GM19467 (cell line): ENCODE measurements at regions not wholly inside any gene's neighbourhood (a gene's known extent, or its start where the extent isn't known, plus 50 kb on each side); places are given as distances from the start of the nearest gene placed in this dataset.
"Not testable (repeated sequence)": the region's sequence is repeated elsewhere in the genome, so short reads cannot be mapped to it uniquely, and the experiment has no call there.

Experiments used
- ATAC-seq: cut with Tn5 transposase; IDR thresholded peaks from one replicate; pipeline ENCODE4 v1.9.1; 2021; ENCODE audit warnings: mild to moderate bottlenecking, moderate library complexity; ENCODE audit not compliant: unreplicated experiment

DNA sequence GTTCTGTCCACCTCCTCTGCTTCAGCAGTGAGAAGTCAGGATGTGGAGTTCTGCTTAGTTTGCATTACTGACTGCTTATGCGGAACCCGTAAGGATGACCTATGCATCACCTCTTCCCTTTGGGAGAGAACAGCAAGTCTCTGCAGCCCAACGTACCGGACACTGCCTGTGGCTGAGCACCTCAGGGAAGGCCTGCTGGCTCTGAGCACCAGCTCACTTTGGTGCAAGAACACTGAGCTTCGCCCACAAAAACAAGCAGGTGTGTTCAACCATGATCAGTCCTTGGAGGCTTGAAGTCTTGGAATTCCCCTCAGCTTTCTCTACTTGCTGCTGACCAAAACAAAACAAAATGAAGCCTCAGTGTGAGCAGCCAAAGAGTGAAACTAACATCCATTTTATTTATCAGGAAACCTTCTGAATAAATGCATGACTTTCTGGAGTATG is 52.7 kb upstream of the NCK2 start:
- no peak for ATAC-seq

GRCh38 chr2:105690566-105690965 is 54.1 kb upstream of the NCK2 start:
- ATAC-seq = no peak

- ATAC-seq = no peak
Observed at GRCh38 chr2:105689484-105689883, 55.2 kb upstream of the NCK2 start.

DNA sequence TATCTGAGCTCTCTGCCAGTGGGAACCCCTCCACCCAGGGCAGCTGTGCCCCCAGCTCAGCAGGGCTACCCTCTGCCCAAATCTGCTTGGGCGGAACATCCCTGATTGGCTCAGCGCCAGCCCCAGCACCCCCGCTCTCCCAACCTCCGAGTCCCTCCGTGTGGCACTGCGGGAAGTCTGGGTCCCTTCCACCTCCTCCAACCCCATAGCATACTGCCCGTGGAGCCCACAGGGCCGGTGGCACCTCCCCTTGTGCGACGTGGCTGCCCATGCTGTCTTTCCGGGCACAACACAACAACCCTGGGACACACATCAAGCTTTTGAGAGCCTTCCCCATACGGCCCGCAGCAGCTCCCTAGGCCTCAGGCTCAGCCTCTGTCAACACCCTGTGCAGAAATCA is 55.8 kb upstream of the NCK2 start:
- ATAC-seq = no peak

- no peak for ATAC-seq
Observed at GRCh38 chr2:105686588-105686987, 58.1 kb upstream of the NCK2 start.

DNA sequence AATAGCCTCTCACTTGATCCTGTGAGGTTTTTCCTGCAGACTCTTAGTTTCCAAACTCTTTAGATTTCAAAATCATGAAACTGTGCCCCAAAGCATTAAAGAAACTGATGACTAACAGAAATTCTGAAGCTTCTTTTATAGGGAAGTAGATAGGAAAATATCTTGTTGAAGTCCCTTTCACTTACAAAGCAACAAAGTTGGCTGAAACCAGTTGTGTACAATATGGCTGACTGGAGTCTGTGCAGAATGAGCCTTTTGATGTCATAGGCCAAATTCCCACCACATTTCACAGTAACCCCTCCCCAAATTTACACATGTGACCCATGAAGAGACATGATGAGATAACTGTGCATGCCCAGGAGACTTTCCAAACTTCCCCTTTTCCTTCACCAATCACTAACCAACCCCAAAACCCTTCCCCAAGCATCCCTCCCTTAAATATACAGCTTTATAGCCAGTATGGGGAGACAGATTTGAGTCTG is 61.7 kb upstream of the NCK2 start:
- no peak for ATAC-seq

GRCh38 chr2:105682401-105682800 is 62.3 kb upstream of the NCK2 start:
- no peak for ATAC-seq

DNA sequence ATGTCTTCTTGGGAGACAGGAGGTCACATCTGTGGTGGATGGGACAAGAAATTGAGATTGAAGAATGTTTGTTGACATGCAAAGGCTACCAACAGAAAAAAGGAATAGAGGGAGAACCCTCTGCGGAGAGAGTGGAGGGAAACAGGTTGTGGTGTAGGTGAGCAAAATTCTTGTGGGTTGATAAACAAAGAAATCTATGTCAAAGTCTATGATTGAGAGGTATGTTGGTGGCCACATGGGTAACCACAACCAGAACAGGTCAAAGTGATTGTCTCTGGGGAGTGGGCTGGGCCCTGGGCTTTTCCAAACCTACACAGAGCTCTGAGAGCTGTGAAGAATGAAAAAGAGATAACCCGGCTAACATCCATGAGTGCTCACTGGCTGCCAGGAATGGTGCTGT is 62.8 kb upstream of the NCK2 start:
- ATAC-seq = no peak

DNA sequence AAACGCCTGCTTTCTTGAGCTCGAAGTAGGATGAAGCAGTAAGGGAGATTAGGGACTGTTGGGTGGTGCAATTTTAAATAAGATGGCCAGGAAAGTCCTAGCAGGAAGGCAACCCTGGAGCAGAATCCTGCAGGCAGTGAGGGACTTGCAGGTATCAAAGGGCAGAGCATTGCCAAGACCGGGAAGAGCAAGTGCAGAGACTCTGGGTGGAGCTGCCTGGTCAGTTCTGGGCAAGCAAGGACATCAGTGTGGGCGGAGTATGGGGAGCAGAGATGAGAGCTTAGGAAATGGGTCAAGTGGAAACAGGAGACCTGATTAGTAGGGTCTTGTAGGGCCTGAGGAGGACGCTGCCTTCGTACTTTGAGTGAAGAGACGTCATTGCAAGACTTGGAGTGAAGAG is 64.4 kb upstream of the NCK2 start:
- no peak for ATAC-seq

DNA sequence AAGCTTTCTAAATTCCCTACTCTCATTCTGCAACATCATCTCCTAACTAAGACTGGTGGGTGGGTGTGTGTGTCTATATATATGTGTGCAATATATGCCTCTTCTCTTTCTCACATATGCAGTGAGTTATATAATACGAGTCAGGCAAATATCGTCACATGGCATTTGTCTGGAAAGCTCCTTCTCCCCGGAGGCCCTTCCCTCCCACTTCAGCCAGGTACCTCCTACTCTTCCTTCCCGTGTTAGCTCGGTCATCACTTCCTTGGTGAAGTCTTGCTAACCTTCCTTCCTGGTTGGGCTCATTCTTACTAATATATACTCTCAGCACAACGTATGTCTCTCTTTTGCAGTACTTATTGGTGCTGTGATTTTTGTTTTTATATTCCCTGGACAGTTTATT is 66.4 kb upstream of the NCK2 start:
- ATAC-seq = no peak

GRCh38 chr2:105677901-105678300 is 66.8 kb upstream of the NCK2 start:
- ATAC-seq = no peak

- no peak for ATAC-seq
Observed at GRCh38 chr2:105675841-105676240, 68.9 kb upstream of the NCK2 start.

DNA sequence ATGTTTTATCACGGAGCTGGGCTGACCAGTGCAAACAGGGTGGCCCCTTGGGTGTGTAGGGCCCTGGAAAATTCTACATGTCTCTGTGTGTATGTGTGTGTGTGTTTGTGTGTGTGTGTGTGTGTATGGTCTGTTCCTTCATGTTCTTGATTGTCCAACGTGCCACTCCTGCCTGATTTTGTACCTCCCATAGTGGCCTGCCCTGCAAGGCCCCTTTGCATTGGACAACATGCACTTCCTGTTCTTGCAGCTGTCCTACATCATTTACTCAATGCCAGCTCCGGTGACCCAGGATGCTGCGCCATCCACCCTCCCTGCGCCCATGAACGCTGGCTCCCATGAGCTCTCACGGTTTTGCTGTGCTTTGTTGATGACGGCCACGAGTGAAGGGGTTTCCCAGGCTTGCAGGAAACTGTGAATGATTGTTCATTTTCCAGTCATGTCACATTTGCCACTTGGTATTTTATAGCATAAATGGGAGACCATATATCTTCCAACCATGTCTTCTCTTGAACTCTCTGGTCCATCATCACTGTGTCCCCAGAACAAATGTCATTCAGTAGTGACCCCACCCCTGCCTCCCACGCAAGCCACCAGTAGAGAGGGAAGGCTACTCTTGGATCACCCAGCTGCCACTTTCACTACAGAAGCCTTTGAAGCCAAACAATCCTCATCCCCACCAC is 69.7 kb upstream of the NCK2 start:
- ATAC-seq = no peak

- no peak for ATAC-seq
Observed at GRCh38 chr2:105674401-105674800, 70.3 kb upstream of the NCK2 start.

DNA sequence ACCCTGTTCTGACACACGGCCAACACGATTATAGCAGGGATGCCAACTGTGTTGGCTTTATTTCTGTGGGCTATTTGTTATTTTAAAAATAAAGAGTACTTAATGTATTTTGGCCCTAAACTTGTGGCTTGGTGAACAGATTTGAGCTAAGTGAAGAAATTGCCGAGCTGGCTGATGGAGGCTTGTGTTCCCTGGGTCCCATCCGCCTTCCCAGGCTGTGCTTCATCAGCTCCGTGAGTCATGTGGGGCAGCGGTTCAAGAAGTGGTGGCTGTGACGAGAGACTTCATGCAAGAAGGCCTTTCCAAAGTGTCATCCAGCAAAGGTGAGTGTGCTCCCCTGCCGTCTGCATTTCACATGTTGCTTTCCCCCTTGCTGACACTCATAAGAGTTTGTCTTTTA is 73.6 kb upstream of the NCK2 start:
- no peak for ATAC-seq

DNA sequence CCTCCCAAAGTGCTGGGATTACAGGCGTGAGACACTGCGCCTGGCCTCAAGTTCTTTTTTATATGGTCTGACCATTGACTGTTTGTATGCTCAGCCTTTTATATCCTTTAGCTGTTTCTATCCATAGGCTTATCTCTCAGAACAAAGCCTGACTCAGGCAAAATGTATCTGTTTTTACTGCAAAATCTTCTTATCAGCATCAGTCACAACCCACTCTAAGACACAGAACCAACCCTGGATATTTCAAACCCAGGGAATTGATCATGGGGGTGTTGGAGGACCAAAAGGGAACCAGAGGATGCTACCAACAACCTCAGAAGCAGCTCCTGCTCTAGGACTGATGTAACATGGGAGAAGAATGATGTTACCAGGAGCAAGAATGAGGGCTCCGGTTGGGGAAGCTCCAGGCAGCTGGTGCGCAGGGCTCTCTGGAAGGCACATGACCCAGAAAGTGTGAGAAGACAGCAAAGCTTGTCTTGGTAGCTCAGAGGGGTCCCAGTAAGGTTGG is 75.3 kb upstream of the NCK2 start:
- ATAC-seq = no peak

DNA sequence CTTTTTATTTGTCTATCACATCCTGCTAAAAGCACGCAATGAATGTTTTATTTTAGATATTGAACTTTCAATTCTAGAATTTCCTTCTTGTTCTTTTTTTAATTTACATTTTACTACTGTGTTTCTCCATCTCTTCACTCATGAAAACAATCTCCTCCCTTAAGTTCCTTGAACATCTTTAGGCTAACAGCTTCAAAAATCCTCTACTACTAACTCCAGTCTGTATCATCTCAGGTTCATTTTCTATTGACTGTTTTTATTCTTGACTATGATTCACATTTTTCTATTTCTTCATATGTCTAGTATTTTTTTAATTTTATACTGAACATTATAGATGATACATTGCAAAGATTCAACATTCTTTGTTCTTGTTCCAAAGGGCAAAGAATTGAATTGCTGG is 79.2 kb upstream of the NCK2 start:
- ATAC-seq = no peak

GRCh38 chr2:105660489-105660888 is 84.2 kb upstream of the NCK2 start:
- no peak for ATAC-seq

DNA sequence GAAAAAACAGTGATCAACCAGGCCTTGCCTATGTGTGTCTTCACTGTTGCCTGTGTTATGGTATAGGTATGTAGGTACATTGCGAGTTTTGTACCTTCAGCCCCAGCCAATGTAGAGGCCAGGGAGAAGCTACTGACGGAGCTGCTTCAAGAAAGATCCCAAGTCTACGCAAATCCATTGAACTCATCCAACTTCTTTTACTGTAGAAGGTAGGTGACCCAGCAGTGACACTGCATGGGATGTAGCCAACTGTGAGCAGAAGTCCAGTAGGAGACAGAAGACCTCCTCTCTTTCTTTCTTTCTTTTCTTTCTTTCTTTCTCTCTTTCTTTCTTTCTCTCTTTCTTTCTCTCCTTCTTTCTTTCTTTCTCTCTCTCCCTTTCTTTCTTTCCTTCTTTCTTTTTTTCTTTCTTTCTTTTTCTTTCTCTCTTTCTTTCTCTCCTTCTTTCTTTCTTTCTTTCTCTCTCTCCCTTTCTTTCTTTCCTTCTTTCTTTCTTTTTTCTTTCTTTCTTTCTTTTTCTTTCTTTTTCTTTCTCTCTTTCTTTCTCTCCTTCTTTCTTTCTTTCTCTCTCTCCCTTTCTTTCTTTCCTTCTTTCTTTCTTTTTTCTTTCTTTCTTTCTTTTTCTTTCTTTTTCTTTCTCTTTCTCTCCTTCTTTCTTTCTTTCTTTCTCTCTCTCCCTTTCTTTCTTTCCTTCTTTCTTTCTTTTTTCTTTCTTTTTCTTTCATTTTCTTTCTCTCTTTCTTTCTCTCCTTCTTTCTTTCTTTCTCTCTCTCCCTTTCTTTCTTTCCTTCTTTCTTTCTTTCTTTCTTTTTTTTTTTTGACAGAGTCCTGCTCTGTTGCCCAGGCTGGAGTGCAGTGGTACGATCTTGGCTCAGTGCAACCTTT is 88.7 kb upstream of the NCK2 start:
- ATAC-seq = not testable (repeated sequence)

GRCh38 chr2:105655244-105655643 is 89.5 kb upstream of the NCK2 start:
- no peak for ATAC-seq

- no peak for ATAC-seq
Observed at GRCh38 chr2:105654474-105655004, 90.2 kb upstream of the NCK2 start.

- no peak for ATAC-seq
Observed at GRCh38 chr2:105653302-105653701, 91.4 kb upstream of the NCK2 start.
